Activated effector memory CD4-positive, alpha-beta T cell treated with anti-CD3 and anti-CD28 coated beads, Interleukin-2, amount 50 U/mL, for 16 hours (primary cell): ENCODE measurements at regions not wholly inside any gene's neighbourhood (a gene's known extent, or its start where the extent isn't known, plus 50 kb on each side); places are given as distances from the start of the nearest gene placed in this dataset.
"Not testable (repeated sequence)": the region's sequence is repeated elsewhere in the genome, so short reads cannot be mapped to it uniquely, and the experiment has no call there.

Experiments
- DNase-seq: peaks from one replicate; pipeline ENCODE4 v3.0.0-alpha.2; 2020

- DNase-seq: no peak
Measured at GRCh38 chr15:31606931-31607497, 280.4 kb downstream of the KLF13 start.

- DNase-seq: no peak
Measured at GRCh38 chr15:31607656-31608055, 281.0 kb downstream of the KLF13 start.

- DNase-seq: no peak
Measured at GRCh38 chr15:31609258-31609681, 282.6 kb downstream of the KLF13 start.

GRCh38 chr15:31609906-31610305 lies 283.3 kb downstream of the KLF13 start:
- no peak for DNase-seq

GRCh38 chr15:31615643-31616415 lies 289.2 kb downstream of the KLF13 start:
- DNase-seq: no peak

DNA sequence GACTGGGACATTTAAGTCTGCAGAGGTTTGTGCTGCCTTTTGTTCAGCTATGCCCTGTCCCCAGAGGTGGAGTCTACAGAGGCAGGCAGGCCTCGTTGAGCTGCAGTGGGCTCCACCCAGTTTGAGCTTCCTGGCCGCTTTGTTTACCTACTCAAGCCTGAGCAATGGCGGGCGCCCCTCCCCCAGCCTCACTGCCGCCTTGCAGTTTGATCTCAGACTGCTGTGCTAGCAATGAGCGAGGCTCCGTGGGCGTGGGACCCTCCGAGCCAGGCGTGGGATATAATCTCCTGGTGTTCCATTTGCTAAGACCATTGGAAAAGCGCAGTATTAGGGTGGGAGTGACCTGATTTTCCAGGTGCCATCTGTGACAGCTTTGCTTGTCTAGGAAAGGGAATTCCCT lies 296.7 kb downstream of the KLF13 start:
- not testable (repeated sequence) for DNase-seq

DNA sequence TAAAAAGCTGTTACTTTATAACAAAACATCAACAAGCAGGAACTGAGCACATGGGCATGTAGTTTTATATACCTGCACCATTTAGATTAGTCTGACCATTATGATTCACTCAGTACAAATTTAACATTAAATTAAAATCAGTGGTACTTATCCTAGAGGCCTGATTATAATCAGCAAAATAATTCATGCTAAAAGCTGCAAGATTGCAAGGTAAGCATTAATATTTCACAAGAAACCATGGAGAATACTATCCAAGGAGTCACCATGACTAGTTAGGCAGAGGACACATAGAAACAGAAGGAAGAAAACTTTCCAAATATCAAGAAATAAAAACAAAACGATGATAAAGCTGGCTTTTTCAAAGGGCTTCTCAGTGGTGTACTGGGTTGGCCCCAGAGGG lies 297.5 kb downstream of the KLF13 start:
- not testable (repeated sequence) for DNase-seq

DNA sequence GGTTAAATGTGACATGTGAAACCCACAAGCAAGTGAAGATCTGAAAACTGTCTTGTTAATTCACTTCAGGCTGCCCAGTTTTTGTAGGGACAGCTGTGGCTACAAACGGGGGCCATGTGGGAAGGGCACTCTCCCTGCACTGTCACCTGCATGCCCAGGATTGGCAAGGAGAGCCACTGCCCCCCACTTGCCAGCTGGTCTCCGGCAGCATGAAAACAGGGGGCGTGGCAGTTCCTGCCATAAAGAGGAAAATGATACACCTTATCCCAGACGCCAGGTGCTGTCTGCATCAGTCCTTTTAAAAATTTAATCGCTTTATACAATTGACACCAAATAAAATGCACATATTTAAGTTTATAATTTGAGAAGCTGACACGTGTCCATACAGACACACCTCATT lies 309.1 kb downstream of the KLF13 start:
- not testable (repeated sequence) for DNase-seq

DNA sequence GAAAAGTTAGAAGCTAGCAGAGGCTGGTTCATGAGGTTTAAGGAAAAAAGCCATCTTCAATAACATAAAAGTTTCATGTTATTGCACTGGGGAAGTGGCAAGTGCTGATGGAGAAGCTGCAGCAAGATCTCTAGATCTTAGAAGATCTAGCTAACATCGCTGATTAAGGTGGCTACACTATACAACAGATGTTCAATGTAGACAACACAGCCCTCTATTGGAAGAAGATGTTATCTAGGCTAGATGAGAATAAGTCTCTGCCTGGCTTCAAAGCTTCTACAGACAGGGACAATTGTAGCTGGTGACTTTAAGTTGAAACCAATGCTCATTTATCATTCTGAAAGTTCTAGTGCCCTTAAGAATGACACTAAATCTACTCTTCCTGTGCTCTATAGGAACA lies 310.3 kb downstream of the KLF13 start:
- DNase-seq: not testable (repeated sequence)

- not testable (repeated sequence) for DNase-seq
Measured at GRCh38 chr15:31643955-31644354, 317.3 kb downstream of the KLF13 start.

DNA sequence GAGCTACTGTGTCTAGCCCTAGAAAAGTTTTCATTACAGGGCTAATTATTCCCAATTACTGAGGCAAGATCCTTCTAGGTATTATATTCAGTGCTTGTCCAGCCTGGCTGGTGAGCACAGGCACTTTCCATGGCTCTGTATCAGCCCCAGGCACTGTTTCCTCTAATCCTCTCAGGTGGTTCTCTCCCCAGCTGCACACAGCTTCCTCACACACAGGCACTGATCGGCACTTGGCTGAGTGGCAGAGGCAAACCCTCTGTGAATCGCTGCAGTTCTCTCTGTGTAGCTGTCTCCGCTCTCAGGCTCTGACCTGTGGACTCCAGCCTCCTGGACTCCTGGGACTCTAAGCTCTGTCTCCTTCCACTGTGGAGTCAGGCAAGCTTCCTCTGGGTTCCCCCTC lies 318.1 kb downstream of the KLF13 start:
- not testable (repeated sequence) for DNase-seq

DNA sequence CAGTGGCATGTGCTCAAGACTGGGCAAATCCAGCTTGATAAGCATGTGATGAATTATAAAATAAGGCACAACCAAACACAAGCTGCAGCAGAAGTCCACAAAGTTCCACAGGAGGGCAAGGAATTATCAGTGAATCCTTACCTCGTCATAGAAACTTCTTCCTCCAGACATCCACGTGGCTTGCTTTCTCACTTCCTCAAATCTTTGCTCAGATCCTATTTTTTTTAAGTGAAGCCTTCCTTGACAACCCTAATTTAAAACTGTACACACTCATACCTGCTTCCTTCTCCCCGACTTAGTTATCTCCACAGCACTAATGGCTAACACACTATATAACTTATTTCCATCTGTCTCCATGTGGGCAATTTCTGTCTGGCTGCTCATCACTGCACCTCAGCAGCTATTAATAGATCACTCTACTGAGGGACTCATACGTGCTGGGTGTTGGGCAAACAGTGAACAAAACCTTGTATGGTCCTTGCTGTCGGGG lies 320.7 kb downstream of the KLF13 start:
- DNase-seq: not testable (repeated sequence)

DNA sequence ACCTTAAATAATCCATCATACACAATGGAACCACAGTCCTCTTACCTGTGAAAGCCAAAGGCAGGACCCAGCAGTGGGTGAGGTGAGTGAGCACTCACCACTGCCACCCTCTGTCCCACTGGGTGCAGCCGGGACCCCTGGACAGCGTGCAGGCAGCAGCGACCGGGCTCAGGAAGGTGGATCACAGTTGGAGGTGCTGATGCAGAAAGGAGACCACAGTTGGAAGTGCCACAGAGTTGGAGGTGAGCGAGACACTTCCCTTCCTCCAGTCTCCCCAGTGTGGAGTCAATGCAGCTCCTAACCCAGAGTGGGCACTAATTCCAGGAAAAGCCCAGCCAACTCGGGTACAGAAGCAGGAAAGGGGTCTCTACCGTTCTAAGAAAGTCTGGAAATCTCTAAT lies 323.0 kb downstream of the KLF13 start:
- DNase-seq: not testable (repeated sequence)

DNA sequence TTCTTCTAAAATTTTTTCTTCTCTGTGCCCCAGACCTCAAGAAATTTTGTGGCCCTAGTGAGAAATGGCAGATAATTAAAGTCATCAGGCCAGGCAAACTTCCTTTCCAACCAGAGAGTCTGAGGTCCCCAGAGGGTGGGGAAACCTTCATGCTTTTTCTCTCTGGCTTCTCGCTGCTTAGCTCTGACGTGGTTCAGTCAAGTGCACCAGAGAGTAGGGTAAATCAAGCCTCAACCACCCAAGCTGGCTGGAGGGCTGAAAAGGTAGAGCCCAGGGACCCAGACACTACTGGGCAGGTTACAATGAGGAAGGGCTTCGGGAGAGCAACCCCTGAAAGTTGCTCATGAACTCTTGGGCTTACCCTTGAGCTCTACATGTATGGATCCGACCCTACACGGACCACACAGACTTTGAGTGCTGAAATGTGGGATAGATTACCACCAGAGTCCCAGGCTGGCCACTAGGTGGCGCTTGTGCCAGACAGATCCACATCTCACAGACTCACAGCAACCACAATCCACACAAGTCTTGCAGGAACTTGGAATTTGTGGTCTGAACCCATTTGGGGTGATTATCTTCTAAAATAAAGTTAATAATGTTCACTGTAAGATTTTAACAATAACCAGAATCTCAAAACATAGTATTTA lies 323.5 kb downstream of the KLF13 start:
- DNase-seq: peak; percentile 88

DNA sequence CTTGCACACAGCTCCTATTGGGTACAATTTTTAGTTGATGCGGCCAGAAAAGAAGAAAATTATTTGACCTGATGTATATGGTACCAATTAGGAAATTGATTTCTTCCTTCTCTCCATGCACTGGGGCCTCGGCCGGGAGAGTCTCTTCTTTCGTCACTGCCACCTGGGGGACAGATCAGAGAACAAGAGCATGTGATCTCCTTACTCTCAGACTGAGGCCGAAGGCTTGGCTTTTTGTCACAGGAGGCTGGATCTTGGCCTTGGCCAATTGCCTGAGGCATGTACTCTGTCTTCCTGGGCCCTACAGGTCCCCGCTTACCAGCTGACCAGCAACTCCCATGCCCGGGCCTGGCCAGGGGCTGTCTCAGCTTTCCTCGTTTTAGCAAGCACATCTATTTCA lies 330.3 kb downstream of the KLF13 start:
- not testable (repeated sequence) for DNase-seq

- no peak for DNase-seq
Measured at GRCh38 chr15:31660816-31661215, 334.2 kb downstream of the KLF13 start.

GRCh38 chr15:31665732-31666131 lies 339.1 kb downstream of the KLF13 start:
- DNase-seq: not testable (repeated sequence)

DNA sequence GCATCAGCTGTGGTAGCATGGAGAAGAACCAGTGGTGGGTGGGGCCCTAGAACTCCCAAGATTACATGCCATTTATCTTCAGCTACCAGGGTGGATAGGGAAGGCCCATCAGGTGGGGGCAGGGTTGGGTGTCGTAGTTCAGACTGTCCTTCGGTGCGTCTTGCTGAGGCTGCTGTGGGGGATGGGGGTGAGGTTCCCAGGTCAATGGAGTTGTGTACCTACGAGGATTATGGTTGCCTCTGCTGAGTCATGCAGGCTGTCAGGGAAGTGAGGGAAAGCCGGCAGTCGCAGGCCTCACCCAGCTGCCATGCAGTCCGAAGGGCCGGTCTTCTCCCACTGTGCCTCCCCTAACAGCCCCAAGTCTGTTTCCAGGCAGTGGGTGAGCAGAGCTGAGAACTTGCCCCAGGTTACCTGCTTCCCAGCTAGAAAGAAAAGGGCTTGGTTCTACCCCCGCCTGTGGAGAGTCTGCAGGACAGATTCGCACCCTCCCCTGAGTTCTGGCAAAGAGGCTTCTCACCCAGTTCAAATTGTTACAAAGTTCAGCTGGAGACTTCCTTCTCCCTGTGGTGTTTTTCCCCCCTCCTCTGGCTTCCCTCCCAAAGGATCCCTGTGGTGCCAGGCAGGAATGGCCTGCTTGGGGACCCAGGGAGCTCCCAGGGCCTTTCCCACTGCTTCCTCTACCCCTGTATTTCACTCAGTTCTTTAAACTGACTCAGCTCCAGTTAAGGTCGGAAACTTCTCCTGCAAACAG lies 342.7 kb downstream of the KLF13 start:
- DNase-seq: not testable (repeated sequence)

- not testable (repeated sequence) for DNase-seq
Measured at GRCh38 chr15:31673263-31673662, 346.6 kb downstream of the KLF13 start.

GRCh38 chr15:31681529-31682259 lies 348.6 kb upstream of the CHRNA7 start:
- not testable (repeated sequence) for DNase-seq

- DNase-seq: not testable (repeated sequence)
Measured at GRCh38 chr15:31687088-31687487, 343.2 kb upstream of the CHRNA7 start.

- not testable (repeated sequence) for DNase-seq
Measured at GRCh38 chr15:31696509-31696908, 333.8 kb upstream of the CHRNA7 start.
